ENCODE measurements at regions not wholly inside any gene's neighbourhood (a gene's known extent, or its start where the extent isn't known, plus 50 kb on each side); places are given as distances from the start of the nearest gene placed in this dataset.

DNA sequence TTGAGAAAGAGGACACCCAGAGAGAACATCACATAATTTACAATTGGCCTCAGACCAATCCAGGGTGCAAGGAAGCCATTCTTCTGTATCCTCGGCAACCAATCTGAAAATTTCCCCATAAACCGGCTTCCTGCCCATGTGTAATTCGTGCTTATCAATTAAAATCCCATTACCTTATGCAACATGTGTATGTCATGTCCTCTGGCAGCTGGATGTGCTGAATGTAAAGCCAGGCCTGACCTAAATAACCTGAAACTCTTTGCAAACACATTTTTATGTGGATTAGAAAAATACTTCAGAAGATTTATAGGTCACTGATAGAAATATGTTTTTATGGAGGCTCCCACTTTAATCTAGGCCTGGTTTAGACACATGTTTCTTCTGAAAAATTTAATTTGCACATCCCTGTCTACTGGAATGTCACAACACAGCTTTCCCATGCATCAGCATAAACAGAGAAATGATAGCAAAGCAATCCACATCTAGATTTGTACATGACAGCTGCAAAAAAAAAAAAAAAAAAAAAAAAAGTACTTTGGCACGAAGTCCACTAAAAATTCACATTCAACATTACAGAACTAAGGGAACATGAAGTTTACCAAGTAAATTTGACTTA lies 69.4 kb upstream of the SAMSN1 start:
- TF ChIP-seq, protein P1, sequence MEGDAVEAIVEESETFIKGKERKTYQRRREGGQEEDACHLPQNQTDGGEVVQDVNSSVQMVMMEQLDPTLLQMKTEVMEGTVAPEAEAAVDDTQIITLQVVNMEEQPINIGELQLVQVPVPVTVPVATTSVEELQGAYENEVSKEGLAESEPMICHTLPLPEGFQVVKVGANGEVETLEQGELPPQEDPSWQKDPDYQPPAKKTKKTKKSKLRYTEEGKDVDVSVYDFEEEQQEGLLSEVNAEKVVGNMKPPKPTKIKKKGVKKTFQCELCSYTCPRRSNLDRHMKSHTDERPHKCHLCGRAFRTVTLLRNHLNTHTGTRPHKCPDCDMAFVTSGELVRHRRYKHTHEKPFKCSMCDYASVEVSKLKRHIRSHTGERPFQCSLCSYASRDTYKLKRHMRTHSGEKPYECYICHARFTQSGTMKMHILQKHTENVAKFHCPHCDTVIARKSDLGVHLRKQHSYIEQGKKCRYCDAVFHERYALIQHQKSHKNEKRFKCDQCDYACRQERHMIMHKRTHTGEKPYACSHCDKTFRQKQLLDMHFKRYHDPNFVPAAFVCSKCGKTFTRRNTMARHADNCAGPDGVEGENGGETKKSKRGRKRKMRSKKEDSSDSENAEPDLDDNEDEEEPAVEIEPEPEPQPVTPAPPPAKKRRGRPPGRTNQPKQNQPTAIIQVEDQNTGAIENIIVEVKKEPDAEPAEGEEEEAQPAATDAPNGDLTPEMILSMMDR (IDR thresholded peaks at IDR 0.05) = no peak
- TF ChIP-seq POLR2A (IDR thresholded peaks at IDR 0.05) = no peak
